ENCODE measurements at regions not wholly inside any gene's neighbourhood (a gene's known extent, or its start where the extent isn't known, plus 50 kb on each side); places are given as distances from the start of the nearest gene placed in this dataset.

DNA sequence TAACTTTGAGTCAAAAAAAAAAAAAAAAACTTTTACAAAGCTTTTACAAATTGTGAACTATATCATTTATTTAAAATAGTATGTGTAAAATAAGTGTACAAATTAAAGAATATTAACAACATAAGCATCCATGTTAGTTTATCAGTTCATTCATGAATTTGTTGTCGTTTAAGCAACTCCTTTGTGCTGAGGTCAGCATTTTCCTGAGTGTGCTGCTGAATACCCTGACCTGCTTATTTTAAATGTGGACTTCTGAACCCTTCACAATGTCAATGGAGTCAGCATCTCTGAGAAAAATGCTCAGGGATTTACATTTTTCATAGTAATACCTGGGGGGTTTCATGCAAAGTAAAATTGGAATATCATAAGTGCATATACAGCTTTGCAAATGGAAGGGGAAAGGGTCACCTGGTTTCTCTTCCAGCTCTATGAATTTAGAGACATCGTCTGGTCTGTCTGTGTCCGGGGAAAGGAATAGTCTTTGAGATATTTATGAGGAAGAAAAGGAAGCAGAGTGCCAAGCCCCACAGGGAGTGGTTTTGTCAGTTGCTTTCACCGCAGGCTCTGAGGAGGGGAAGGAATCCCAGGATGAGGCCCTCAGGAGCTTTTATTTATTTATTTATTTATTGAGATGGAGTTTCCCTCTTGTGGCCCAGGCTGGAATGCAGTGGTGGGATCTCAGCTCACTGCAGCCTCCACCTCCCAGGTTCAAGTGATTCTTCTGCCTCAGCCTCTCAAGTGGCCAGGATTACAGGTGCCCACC is 125.5 kb upstream of the SVIL start:
- H3K27me3 ChIP-seq = no peaks in the 10 kb centered on the region
- no peaks in the 10 kb centered on the region for H3K9me3 ChIP-seq
- no peaks in the 10 kb centered on the region for H3K4me1 ChIP-seq
- H3K27ac ChIP-seq = no peak overlapping the region
- TF ChIP-seq CTCF (IDR thresholded peaks at IDR 0.05) (no peak), POLR2A (IDR thresholded peaks at IDR 0.05) (no peak)
- H3K4me3 ChIP-seq = no peak overlapping the region
- intact Hi-C loops (cut with DNase I; ENCODE audit: low total_unique reads) = no loop called here
- no peaks in the 10 kb centered on the region for H3K36me3 ChIP-seq (ENCODE audit: low read depth, missing control alignments)
- WGBS, 2 donors = 85% methylated on average over 4 of the region's 4 CpGs
- no peak for DNase-seq

GRCh38 chr10:29757551-29758297 is 123.0 kb upstream of the SVIL start:
- no peak for TF ChIP-seq CTCF (IDR thresholded peaks at IDR 0.05)
- TF ChIP-seq POLR2A (IDR thresholded peaks at IDR 0.05) = no peak
- no peak for DNase-seq

DNA sequence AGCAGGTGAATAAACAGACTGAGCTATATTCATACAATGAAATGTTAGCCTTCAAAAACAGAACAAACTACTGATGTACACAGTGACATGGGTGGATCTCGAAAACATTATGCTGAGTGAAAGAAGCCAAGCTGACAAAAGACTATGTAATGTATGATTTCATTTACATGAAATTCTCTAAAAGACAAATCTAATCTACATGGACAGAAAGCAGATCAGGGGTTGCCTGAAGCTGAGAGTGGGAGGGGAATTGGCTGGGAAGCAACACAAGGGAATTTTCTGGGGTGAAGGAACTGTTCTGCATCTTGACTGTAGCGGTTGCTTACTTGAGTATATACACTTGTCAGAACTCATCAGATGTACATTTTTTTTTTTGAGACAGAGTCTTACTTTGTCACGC is 121.7 kb upstream of the SVIL start:
- TF ChIP-seq CTCF (IDR thresholded peaks at IDR 0.05) = no peak
- no peak for TF ChIP-seq POLR2A (IDR thresholded peaks at IDR 0.05)
- Histone ChIP-seq H3K27ac (no peak overlapping the region), H3K36me3 (ENCODE audit: low read depth, missing control alignments) (no peaks in the 10 kb centered on the region), H3K4me1 (no peaks in the 10 kb centered on the region), H3K9me3 (no peaks in the 10 kb centered on the region), H3K27me3 (no peaks in the 10 kb centered on the region), H3K4me3 (no peak overlapping the region)
- 68 to 69% methylated on average over 3 of the region's 3 CpGs for WGBS, 2 donors
- intact Hi-C loops (cut with DNase I; ENCODE audit: low total_unique reads) = no loop called here
- DNase-seq = no peak

More at GRCh38 chr10:29757551-29758297, 123.0 kb upstream of the SVIL start:
- Histone ChIP-seq H3K9me3 (no peaks in the 10 kb centered on the region), H3K27me3 (no peaks in the 10 kb centered on the region), H3K27ac (no peak overlapping the region), H3K4me3 (no peak overlapping the region), H3K4me1 (no peaks in the 10 kb centered on the region), H3K36me3 (ENCODE audit: low read depth, missing control alignments) (no peaks in the 10 kb centered on the region)
- WGBS, 2 donors = 78 to 81% methylated on average over 8 to 9 of the region's 9 CpGs
- intact Hi-C loops (cut with DNase I; ENCODE audit: low total_unique reads) = no loop called here

DNA sequence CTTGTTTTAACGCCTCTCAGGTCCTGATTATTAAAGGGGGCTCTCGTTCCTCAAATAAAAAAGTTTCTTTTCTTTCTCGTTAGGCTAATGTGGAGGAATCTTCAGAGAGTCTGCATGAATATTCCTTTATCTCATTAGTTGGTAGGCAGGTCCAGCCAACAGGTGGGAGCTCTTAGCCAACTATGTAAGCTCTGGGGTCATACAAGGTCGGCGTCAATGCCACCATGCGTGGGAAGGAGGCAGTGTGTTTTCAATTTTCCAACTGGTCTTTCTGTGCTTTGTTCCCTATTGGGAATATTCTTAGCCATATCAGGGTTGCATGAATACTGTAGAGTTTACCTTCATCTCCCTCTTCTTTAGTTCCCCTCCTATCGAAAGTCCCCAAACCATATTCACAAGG is 118.5 kb upstream of the SVIL start:
- intact Hi-C loops (cut with DNase I; ENCODE audit: low total_unique reads) = no loop called here
- Histone ChIP-seq H3K4me3 (no peak overlapping the region), H3K27me3 (no peaks in the 10 kb centered on the region), H3K9me3 (no peaks in the 10 kb centered on the region), H3K27ac (no peak overlapping the region), H3K36me3 (ENCODE audit: low read depth, missing control alignments) (no peaks in the 10 kb centered on the region), H3K4me1 (peaks cover 11% of the 10 kb centered on the region)
- WGBS, 2 donors = 64 to 81% methylated on average over 7 of the region's 7 CpGs
- no peak for TF ChIP-seq CTCF (IDR thresholded peaks at IDR 0.05)
- TF ChIP-seq POLR2A (IDR thresholded peaks at IDR 0.05) = no peak
- DNase-seq = no peak
